ENCODE measurements at regions not wholly inside any gene's neighbourhood (a gene's known extent, or its start where the extent isn't known, plus 50 kb on each side); places are given as distances from the start of the nearest gene placed in this dataset.

GRCh38 chr10:35875016-35875676, 233.1 kb upstream of the FZD8 start (continued):
- TF ChIP-seq ATF2 (IDR thresholded peaks at IDR 0.05; ENCODE audit: low read length) (no peak), HDAC6 (IDR thresholded peaks at IDR 0.05; ENCODE audit: low read depth, low read length) (no peak), USF2 (IDR thresholded peaks at IDR 0.05; ENCODE audit: low read length) (no peak), FOSL1 (IDR thresholded peaks at IDR 0.05; ENCODE audit: insufficient read depth, low read depth, low read length) (no peak), BCL11A (IDR thresholded peaks at IDR 0.05; ENCODE audit: low read depth in 2 of 2, low read length in 2 of 2) (no peak), JUND (IDR thresholded peaks at IDR 0.05; ENCODE audit: low read length) (no peak), SAP30 (IDR thresholded peaks at IDR 0.05; ENCODE audit: insufficient read depth, insufficient replicate concordance, low read length) (no peak), BACH1 (IDR thresholded peaks at IDR 0.05; ENCODE audit: low read length) (peak; percentile 63; the same call in 1 of the 2 replicates), TEAD4 (IDR thresholded peaks at IDR 0.05; ENCODE audit: low read depth, low read length) (peak; percentile 61; the same call in 1 of the 2 replicates), BRCA1 (IDR thresholded peaks at IDR 0.05; ENCODE audit: low read depth, low read length) (no peak), POU5F1 (IDR thresholded peaks at IDR 0.05; ENCODE audit: low read depth, low read length) (no peak), CBX5 (IDR thresholded peaks at IDR 0.05; ENCODE audit: low read depth, low read length) (no peak)
